Right renal cortex interstitium (tissue), 3 donors: ENCODE measurements at regions not wholly inside any gene's neighbourhood (a gene's known extent, or its start where the extent isn't known, plus 50 kb on each side); places are given as distances from the start of the nearest gene placed in this dataset.

Source experiments
- DNase-seq, 3 donors: peaks; one replicate each; pipeline ENCODE4 v3.0.0-alpha.2; 2013; ENCODE audit warnings: low read depth in 3 of 3, low spot score in 2 of 3

DNA sequence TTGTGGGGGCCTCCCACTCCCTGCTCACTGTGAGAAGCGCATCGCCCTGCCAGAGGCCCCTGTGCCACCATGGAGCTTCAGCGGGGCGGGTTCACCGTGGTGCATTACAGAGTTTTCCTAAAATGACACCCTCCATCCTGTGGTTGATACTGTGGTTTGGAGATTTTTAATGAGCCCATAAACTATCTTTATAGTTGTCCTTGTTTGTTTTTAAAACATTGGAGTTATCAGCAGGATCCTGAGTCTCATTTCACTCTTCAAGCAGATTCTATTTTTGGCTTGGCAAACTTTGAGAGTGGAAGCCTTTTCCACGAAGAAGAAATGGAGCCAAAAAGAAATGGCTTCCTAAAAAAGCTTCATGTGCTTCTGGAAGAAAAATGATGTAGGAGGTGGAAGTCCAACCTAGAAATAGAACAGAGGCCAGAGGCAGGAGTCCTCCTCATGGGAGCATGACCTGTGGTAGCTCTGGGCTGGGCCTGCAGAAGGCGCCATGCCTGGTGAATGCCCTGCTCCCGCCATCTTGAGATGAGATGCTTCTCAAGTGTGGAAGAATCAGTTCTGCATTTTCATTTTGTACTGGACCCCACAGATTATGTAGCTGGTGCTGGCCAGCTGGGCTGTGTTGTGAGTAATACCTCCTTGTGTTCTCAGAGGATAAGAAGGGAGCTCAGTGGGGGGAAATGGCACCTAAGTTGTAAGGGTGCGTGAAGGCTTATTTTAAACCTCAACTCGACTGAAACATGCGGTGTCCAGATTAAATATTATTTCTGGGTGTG, 79.0 kb upstream of the RAI14 start:
- no peak for DNase-seq

- no peak for DNase-seq
These were observed 77.2 kb upstream of the RAI14 start for GRCh38 chr5:34578962-34579361.

GRCh38 chr5:34580983-34581382, 75.1 kb upstream of the RAI14 start:
- no peak for DNase-seq

DNA sequence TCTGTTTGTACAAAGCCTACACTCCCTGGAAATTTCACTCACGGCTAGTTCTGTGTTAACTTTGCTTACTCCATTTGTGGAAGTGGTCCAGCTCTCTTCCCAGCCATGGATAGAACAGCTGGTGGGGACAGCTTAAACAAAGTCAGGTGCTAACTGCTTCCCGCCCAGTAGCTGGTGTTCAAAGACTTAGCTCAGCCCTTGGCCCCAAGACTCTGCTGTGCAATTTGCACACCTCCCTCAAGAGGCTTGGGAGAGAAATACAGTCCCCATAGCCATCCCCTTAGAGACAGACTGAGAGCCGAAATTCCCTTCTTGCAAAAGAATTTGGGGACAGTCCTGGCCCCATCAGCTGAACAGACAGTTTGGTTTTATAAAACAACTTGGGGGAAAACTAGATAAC, 73.8 kb upstream of the RAI14 start:
- DNase-seq = no peak

DNA sequence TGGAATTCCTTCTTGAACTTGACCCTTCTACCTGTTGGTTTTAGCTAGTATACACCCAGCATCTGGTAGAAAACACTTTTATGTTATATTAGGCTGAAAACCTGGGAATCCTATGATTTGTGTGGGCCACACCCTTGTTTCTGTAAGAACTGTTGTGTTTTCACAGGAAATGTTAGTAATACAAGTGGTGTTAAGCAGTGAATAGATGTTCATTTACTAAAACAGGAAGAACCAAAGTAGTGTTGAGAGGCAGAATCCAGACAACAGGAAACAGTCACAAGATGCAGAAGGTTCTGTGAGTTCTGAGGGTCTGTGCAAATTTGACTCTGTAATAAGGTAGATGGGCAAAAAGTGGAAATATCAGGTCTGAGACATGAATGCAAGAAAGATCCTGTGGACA, 73.0 kb upstream of the RAI14 start:
- no peak for DNase-seq

GRCh38 chr5:34584165-34584564, 72.0 kb upstream of the RAI14 start:
- DNase-seq = no peak

DNA sequence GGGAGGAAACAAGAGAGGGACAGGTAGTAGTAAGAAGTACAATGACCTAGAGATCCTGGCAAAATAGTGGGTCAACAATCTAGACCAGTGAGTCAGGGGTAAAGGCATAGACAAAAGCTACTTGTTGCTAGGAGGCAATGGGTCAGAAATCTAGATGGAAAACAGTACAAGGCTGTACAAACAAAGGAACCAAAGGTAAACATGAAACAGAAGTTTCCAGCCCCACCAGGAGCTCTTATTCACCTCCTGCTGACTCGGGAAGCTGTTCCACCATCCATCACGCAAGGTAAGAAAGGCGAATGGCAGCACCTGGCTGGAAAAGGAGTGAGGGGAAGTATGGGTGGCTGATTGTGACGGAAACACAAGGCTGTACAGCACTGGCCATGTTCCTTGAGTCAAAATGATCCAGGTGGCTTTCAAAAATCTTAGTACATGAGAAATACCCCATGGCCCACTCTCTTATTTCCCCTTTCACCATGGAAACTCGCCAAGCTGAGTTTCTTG, 70.5 kb upstream of the RAI14 start:
- no peak for DNase-seq

DNA sequence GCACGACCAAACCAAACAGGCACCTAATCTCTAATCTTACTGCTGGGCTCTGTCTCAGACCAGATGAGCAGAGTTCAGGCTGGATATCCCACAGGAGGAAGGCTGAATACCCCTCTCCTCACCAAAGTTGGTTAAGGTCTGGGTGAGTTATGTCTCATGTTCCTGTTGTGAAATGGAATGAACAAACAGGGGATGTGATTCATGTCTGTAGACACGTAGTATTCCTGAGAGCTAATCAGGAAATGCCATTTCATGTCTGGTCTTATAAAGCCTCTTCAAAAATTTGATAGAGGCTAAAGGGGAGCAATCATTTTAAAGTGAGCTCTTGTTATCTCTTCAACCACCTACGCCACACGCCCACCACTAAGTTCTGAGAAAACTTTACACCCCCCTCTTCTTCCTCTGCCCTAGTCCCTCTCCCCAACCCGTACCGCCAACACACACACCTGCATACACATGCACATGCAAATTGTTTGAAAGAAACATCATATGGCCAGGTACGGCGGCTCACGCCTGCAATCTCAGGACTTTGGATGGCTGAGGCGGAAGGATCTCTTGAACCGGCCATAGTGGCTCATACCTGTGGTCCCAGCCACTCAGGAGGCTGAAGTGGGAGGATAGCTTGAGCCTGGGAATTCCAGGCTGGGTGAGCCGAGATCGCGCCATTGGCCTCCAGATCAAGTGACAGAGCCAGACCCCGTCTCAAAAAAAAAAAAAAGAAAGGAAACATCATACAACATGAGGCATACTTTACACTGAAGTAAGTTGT, 69.8 kb upstream of the RAI14 start:
- DNase-seq = no peak

DNA sequence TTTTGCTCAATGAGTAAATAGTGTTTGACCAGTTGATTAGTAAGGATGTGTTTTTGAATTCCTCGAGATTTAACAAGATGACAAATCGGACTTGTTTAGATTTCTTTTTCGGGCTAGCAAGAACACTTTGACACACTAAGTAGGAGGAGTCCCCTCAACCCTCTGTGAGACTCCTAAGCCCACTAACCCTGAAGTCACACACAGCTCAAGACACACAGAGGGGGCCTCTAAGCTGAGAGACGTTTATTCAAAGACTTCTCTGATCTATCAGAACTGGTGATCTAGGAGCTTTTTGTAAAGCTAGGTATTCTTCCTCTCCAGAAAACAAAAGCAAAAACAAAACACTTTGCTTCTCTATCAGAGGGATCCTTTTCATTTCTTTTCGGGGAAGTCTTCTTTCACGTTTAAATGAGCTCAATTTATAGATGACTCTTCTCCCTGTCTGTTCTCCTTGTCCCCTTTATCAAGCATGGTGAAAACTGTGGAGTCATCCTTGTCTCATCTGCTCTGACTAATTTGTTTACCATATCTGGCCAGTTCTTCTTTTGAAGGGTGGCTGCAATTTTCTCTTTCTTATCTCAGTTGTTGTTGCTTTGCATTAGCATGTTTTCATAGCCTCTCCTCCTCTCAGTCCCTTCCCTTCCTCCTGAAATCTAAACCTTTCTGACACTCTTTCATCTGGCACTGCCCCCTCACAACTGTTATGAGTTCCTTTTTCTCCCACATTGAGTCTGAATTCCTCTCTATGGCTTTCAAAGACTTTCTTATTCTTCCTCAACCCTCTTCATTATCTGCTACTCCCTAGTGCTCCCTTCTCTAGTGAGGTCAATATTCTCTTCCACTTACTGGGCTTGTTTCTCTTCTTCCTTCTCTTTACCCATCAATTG, 68.5 kb upstream of the RAI14 start:
- DNase-seq = no peak

GRCh38 chr5:34589832-34590231, 66.3 kb upstream of the RAI14 start:
- DNase-seq = no peak

GRCh38 chr5:34591723-34592122, 64.4 kb upstream of the RAI14 start:
- no peak for DNase-seq

DNA sequence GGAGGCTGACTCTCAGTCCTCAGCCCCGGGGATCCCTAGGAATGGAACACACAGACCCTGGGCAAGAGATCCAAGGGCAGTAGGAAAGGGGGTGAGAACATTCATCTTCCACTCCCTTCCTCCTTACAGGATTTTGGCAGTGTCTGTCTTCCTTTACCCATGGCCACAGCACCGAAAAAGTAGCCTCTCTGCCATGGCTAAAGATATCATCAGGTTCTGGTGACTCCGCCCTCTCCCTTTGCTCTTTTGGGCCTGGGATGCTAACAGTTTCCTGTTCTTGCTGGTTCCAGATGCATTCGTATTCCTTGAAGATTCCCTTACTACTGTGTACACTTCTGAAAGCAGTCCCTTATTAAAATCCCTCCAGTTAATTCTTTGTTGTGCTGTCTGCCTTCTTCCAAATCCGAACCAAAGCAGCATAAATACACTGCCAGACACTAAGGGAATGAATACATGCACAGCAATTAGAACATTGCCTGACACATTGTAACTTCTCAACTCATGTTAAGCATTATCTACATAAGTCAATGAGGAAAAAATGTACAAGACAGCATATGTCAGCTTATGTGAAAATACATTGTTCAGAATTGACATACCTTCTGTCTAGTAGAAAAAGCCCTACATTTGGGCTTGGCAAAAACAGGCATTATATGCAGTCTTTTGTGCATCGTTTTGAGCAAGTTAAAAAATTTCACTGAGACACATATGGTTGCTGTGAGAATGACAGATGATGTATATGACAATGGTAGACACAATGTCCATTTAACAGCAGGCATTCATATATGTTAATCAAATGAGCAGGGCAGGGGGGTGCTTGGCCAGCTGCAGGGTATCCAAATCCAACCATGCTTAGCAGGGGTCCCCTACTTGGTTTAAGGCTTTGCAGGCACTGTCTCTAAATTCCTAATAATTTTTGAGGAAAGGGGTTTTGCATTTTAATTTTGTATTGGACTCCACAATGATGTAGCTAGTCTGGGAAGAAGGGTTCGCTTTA, 58.8 kb upstream of the RAI14 start:
- DNase-seq = no peak

GRCh38 chr5:34598177-34598794, 57.8 kb upstream of the RAI14 start:
- no peak for DNase-seq

DNA sequence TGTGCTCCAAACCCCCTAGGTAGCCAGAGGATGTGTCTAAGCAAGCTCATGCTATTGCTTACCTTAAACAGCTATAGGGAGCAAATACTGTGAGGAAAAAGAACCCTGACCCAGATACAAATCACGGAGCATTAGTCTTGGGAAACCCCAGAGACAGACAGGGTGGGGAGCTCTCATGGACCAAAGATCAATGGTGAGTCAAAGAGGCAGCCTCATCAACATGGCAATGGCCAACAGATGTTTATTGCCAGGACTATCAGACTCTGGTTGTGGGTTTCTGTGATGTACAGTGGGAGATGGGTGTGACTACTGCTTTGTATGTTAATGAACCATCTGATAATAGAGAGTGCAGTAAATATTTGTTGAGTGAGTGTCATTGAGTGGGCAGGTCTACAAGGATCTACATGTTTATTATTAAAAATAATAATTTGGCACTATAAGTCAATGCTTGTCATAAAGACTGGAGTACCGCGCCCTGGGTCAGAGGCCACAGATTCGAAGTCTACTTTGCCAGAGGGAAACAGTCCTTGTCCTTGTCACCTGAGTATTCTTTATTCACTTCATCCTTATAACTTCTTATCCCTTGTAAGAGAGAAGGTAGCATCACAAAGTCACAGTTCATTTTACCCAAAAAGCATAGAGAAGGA, 56.5 kb upstream of the RAI14 start:
- no peak for DNase-seq

GRCh38 chr5:34600118-34600493, 56.0 kb upstream of the RAI14 start:
- no peak for DNase-seq

- no peak for DNase-seq
These were observed 52.8 kb upstream of the RAI14 start for GRCh38 chr5:34603378-34603777.

- DNase-seq = no peak
These were observed 51.9 kb upstream of the RAI14 start for GRCh38 chr5:34604119-34604675.

GRCh38 chr5:34606101-34606500, 50.0 kb upstream of the RAI14 start:
- no peak for DNase-seq
